Suppressor macrophage treated with lipopolysaccharide for 4 hours (primary cell): ENCODE measurements at regions not wholly inside any gene's neighbourhood (a gene's known extent, or its start where the extent isn't known, plus 50 kb on each side); places are given as distances from the start of the nearest gene placed in this dataset.

ENCODE experiments used
- DNase-seq: peaks from one replicate; pipeline ENCODE4 v3.0.0-alpha.2; 2020

- DNase-seq, result no peak
Measured at GRCh38 chr15:39131609-39132008, 449.3 kb upstream of the THBS1 start.

DNA sequence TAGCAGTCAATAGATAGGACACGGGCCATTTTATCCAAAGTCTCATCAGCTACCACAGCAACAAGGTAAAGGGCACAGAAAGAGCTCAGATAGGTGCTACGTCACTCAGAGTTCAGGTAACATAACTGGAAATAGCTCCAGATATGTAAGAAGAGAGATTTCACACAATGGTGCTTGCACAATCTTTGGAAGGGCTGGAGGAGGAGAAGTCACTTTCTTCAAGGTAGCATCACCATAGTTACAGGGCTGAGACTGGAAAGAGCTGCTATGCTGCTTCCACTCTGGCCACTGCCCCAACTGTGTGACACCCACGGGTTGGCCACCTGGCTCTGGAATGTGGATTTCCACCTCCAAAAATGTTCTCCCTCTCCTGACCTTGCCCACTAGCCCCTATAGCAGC, 448.8 kb upstream of the THBS1 start:
- no peak for DNase-seq

DNA sequence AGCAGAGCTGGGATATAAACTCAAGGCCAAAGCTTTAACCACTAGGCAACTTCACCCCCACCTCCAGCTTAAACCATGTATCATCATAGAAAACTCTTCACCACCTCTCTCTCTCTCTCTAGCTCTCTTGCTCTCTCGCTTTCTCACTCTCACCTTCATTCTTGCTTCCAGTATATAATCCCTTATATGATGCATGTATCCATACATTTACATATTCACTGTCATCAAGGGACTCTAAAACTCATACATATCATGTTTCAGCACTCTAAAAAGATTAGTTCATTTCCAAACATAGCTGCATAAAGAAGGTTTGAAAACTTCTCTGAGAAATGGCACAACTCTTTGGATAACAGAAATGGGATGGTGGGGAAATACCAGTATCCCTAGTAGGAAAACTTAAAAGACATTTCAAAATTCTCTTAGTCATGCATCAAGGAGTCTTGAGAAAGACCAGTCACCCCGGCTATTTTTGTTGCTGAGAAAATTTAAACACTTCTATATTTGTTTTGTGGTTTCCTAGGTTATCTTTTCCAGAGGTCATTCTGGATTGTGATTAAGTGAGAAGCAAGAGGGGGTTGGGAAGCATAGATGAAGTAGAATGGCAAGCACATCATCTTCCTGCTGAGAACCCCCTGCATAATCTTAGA, 447.8 kb upstream of the THBS1 start:
- peak; percentile 59 for DNase-seq

DNA sequence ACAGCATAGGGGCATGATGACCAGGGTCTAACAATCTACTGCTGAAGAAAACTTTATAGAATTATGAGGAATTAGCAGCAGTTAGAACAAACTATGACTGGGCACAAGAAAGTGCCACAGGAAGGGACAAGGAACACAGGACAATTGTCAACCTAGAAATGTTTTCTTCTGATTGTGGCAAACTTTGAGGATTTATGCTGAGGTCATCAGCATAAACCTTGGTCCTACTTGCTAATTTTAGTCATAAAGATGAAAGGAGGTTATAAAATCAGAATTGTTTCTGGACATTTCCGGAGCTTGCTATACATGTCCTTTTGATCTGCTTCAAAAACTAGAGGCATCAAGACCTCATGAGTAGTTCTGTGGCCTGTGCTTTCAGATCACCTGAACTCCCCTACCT, 446.6 kb upstream of the THBS1 start:
- no peak for DNase-seq

- no peak for DNase-seq
Measured at GRCh38 chr15:39135989-39136388, 444.9 kb upstream of the THBS1 start.

DNA sequence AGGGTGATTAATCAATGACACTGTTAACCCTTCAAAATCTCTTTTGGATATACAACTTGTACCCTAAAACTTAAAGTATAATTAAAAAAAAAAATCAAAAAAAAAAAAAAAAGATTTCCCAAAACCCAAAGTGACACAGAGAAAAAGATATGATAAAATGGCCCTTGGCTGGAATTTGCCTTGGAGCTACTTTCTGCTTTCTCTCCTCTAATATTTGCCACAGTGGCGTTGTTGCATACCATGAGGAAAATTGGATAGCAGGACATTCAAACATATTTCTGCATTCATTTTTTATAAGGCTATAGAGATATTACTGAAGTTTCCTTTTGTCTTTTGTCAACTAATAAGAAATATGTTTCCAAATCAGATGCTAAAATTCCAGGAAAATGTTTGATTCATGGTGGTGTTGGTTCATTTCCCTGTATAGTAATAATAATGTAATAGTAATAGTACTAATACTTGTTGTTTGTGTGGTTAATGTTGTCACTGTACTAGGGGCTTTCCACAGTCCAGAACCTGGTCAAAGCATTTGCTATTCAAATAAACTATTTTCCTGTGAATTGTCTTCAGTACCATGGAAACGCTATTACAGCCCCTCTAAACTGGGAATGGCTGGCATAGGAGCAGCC, 441.3 kb upstream of the THBS1 start:
- DNase-seq, result no peak

DNA sequence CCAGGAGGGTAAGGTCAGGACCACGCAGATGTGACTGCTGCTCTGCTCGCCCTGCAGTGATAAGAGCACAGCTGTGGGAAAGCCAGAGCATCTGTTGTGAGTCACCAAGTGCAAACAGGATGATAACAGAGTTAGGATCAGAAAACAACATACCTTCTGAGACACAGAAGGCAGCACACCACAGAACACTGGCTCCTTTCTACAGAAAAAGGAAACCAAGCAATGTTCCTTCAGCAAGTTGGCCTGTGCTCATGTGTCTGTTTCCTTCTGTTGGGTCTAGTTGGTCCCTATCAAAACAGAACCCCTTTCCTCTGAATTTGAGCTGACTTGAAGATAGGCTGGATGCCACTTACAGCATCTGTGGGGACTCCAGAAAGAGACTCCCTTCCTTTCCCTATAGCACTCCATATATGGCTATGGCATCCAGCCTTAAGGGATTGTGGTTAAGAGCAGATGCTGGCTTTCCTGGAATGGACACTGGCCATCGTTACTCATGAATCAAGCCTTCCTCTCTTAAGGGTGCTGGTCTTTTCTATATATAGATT, 440.7 kb upstream of the THBS1 start:
- no peak for DNase-seq

DNA sequence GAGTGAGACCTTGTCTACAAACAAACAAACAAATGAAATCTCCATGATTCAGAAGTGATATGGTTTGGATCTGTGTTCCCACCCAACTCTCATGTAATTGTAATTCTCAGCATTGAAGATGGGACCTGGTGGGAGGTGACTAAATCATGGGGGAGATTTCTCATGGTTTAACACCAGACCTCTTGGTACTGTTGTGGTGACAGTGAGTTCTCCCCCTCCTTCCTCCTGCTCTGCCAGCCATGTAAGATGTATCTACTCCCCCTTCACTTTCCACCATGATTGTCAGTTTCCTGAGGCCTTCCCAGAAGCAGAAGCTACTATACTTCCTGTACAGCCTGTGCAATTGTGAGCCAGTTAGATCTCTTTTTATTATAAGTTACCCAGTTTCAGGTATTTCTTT, 438.4 kb upstream of the THBS1 start:
- DNase-seq, result no peak

DNA sequence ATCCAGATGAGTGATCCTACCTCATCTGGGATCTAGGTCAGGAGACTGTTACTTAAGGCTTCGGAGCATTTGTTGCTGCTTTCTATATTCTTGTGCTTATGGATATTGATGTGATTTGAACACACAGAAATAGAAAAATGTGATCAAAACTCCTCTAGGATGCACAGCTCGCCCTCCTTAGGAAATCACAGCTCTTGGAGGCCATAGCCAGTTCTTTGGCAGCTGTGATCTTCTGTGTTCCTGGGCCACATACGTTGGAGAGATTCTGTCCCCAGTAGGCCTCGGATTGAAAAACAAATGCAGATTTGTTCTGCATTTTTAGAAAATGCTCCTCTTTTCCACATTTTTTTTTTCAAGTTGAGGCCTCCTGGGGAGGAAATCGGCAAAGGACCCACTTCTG, 437.4 kb upstream of the THBS1 start:
- no peak for DNase-seq

DNA sequence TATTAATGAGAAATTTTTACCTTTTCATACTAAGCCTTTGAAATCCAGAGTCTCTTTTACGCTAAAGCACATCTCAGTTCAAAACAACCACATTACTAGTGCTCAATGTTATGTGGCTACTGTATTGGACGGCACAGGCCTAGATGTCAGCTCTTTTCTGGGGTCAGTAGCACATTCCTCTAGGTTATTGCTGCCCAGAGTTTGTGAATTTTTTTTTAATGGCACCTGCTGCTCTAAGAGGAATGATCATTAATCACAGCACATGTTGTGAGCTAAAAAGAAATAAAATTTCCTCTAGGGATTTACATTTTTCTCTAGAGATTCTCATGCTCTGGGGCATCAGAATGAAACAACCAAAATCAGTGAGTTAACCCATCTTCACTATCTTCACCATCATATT, 436.8 kb upstream of the THBS1 start:
- DNase-seq, result no peak

DNA sequence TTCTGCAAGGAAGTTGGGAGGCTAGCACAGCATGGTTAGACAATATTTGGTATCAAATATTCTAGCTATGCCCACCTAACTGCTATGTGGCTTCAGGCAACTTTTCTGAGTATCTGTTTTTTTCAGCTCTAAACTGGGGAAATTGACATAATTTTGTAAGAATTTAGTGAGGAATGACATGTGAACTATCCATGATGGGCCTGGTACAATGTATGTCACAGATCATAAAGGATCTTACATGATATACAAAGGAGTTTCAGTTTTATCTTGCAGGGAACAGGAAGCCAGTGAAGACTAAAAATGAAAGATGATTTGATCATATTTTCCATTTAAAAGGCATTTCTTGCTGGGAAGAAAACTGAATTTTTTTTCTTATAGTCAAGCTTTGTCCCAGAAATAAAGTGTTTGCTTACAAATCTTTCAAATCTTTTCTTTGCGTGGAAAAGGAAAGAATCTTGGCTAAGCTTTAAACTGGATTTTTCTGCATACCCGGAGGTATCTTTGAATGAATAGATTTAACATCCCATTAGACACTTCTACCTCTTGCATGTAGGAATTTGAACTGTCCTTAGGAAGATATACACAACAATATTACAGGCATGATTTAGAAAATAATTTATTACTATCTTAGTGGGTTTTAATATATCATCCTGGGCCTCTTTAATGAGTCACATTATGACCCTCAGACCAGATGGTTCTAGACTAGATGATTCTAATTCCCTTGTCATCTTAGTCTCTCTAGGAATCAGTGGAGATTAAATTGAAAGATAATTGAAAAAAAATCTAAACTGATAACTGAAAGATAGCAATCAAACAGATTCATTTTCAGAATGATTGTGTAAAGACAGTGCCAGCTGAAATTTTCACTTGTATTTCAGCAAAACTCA, 436.0 kb upstream of the THBS1 start:
- DNase-seq, result no peak

DNA sequence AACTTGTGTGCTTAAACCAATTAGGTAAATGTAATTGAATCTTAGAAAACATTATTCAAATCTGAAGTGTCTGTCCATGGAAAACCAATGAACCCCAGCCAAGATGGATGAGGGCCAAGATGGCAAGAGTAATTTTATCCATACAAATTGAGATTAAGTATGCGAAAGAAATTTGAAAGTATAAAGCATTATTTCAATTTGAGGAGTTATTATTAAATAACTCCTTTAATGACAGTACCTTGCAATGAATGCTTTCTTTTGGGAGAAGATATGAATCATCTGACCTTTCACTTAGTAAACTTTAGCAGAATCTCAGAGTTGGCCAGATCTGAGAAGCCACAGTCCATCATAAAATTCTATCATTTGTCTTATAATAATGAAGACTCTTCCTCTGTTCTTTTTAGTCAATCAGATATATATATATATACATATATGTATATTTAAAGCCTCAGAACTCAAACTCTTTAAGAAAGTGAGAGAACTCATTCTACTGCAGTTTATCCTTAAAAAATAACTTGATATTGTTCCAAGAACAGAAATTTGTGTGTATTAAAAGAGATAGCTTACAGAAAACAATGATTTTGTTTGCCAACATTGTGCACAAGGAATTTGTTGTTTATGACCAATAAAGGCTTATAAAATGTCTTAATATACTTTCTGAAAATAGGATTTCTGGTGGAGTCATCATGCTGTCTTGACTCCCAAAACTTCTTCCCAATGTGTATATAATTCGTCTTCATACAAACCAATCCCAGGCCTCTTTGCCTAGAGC, 434.8 kb upstream of the THBS1 start:
- DNase-seq, result no peak

GRCh38 chr15:39149636-39150150, 431.2 kb upstream of the THBS1 start:
- DNase-seq, result no peak

GRCh38 chr15:39151545-39151944, 429.3 kb upstream of the THBS1 start:
- DNase-seq, result no peak

GRCh38 chr15:39153058-39153714, 427.7 kb upstream of the THBS1 start:
- no peak for DNase-seq

- no peak for DNase-seq
Measured at GRCh38 chr15:39153716-39154115, 427.2 kb upstream of the THBS1 start.

DNA sequence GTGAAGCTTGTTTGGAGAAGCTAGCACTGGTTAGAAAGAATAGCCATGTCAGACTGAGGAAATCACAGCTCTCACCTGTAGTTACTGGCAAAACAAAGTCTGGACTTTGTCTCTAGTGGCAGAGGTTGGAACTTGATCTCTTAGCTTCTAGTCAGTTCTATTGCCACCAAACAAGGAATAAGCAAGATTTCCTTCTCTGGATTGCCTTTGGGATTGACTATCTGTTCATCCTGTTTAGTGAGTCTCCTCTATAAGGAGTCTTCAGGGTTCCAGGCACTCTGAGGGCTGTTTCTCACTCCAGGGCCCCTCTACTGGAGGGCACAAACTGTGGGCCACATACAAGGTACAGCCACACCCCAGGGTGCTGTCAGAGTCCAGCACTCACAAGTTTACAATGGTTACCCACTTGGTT, 426.6 kb upstream of the THBS1 start:
- DNase-seq, result no peak

DNA sequence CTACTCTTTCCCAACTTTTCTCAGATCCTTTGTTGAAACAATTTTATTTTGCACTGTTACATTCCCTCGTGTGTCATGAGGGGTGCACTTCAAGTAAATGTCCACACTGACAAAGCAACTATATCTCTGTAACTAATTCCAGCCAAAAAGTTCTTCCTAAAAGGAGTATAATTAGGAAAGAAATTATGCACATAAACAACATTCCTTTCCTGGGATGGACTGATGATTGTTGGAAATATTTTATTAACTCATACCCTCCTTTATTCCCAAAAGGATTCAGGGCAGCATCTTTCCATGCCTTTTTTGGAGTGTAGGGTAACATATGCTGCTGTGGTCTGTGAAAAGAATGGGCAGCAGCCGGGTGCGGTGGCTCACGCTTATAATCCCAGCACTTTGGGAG, 426.1 kb upstream of the THBS1 start:
- no peak for DNase-seq

DNA sequence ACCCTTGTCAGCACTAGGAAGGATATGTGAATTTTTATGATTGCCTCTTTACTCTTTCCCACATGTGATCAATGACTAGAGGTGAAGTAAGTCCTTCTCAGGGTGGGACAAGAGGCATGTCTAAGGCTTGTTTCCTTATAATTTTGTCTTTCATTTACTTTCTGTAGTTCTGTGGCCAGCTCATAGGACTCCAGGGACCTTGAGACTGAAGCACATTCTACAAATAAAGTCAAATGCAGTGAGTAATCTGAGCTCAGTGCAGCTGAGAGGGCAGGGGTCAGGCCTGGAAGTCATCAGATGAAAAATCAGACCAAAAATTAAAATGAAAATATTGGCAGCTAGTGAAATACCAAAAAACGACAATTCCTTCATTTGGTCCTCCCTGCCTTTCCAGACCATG, 424.7 kb upstream of the THBS1 start:
- no peak for DNase-seq

GRCh38 chr15:39156646-39157250, 424.1 kb upstream of the THBS1 start:
- DNase-seq, result no peak

GRCh38 chr15:39157882-39158281, 423.0 kb upstream of the THBS1 start:
- no peak for DNase-seq

DNA sequence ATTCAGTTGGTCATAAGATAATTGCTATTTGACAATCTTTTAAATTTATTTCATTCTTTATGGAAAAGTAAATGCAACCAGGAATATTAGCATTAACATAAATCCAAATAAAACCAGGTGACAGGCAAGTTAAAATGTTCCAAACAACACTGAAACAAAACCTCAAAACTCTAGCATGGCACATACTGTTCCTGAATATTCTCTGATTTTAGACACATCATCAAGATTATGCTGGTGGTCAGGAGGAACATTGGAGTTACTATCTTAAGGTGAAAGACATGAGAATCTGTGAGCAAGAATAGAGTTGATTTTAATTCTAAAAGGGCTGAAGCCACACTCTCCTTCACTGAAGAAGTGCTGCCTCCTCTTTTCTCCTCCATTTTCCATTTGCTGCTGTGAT, 421.0 kb upstream of the THBS1 start:
- DNase-seq, result no peak
